Hippocampal formation (tissue), 2 donors: ENCODE measurements at regions not wholly inside any gene's neighbourhood (a gene's known extent, or its start where the extent isn't known, plus 50 kb on each side); places are given as distances from the start of the nearest gene placed in this dataset.
"Not testable (repeated sequence)": the region's sequence is repeated elsewhere in the genome, so short reads cannot be mapped to it uniquely, and the experiment has no call there.

Source experiments
- DNase-seq, 2 donors: peaks; one replicate each; lab custom pipeline; 2025; lab: John Stamatoyannopoulos, UW

GRCh38 chr6:137969874-137970273 lies 102.8 kb downstream of the TNFAIP3 start:
- no peak for DNase-seq

- DNase-seq, result no peak
Observed at GRCh38 chr6:137970368-137970767, 103.3 kb downstream of the TNFAIP3 start.

- DNase-seq, result no peak
Observed at GRCh38 chr6:137973201-137973600, 106.1 kb downstream of the TNFAIP3 start.

- DNase-seq, result no peak
Observed at GRCh38 chr6:137975188-137975940, 108.3 kb downstream of the TNFAIP3 start.

- no peak for DNase-seq
Observed at GRCh38 chr6:137976430-137976829, 109.4 kb downstream of the TNFAIP3 start.

- DNase-seq, result no peak
Observed at GRCh38 chr6:137977206-137977605, 110.1 kb downstream of the TNFAIP3 start.

- DNase-seq, result no peak
Observed at GRCh38 chr6:137977814-137978213, 110.8 kb downstream of the TNFAIP3 start.

- DNase-seq, result no peak
Observed at GRCh38 chr6:137978252-137978896, 111.3 kb downstream of the TNFAIP3 start.

- DNase-seq, result not testable (repeated sequence)
Observed at GRCh38 chr6:137979263-137979662, 112.2 kb downstream of the TNFAIP3 start.

GRCh38 chr6:137980777-137981176 lies 113.7 kb downstream of the TNFAIP3 start:
- DNase-seq, result no peak

GRCh38 chr6:137981758-137982157 lies 114.7 kb downstream of the TNFAIP3 start:
- no peak for DNase-seq

GRCh38 chr6:137982418-137983189 lies 115.5 kb downstream of the TNFAIP3 start:
- no peak for DNase-seq

- no peak for DNase-seq
Observed at GRCh38 chr6:137983269-137983668, 116.2 kb downstream of the TNFAIP3 start.

- DNase-seq, result no peak
Observed at GRCh38 chr6:137989664-137990063, 117.6 kb downstream of the PERP start.

- no peak for DNase-seq
Observed at GRCh38 chr6:137995371-137995770, 111.8 kb downstream of the PERP start.

- DNase-seq, result no peak
Observed at GRCh38 chr6:137998461-137999019, 108.7 kb downstream of the PERP start.

- no peak for DNase-seq
Observed at GRCh38 chr6:137999815-138000214, 107.4 kb downstream of the PERP start.

GRCh38 chr6:138000941-138001340 lies 106.3 kb downstream of the PERP start:
- DNase-seq, result no peak

GRCh38 chr6:138001750-138002349 lies 105.4 kb downstream of the PERP start:
- peak; percentile 26 to 36 for DNase-seq

GRCh38 chr6:138004430-138005287 lies 102.6 kb downstream of the PERP start:
- DNase-seq, result no peak

- DNase-seq, result no peak
Observed at GRCh38 chr6:138005846-138006245, 101.4 kb downstream of the PERP start.
